Stimulated activated CD4-positive, alpha-beta T cell treated with anti-CD3 and anti-CD28 coated beads, Interleukin-12 subunit alpha, Interleukin-12 subunit beta, amount 100 ng/mL, for 4 hours (primary cell): ENCODE measurements at regions not wholly inside any gene's neighbourhood (a gene's known extent, or its start where the extent isn't known, plus 50 kb on each side); places are given as distances from the start of the nearest gene placed in this dataset.
"Not testable (repeated sequence)": the region's sequence is repeated elsewhere in the genome, so short reads cannot be mapped to it uniquely, and the experiment has no call there.

Experiments
- DNase-seq: peaks from one replicate; pipeline ENCODE4 v3.0.0-alpha.2; 2020

DNA sequence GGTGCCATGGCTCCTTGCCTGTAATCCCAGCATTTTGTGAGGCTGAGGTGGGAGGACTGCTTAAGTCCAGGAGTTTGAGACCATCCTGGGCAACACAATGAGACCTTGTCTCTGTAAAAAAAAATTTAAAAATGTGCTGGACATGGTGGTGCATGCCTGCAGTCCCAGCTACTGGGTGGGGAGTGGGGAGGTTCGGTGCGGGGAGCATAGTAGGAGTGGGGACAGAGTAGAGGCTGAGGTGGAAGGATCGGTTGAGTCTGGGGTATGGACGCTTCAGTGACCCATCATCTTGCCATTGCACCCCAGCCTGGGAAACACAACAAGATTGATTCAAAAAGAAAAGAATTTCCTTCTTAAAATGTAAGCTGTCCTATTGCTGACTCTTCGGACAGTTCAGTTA lies 1490.0 kb upstream of the GBE1 start:
- no peak for DNase-seq

DNA sequence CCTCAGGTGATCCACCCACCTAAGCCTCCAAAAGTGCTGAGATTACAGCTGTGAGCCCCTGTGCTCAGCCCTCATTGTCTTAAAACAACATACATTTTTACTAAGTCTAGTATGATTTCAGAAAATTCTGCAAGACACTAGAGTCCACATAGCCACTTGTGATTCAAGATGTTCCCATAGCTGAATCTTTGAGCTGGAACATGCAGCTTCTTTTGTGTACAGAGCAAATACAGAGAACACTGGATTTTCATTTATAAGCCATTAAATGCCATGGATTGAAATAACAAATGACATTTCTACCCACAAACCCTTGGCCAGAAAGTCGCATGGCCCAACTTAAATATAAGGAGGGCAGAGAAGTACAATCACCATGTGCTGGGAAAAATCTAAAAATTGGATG lies 1489.2 kb upstream of the GBE1 start:
- DNase-seq, result no peak

DNA sequence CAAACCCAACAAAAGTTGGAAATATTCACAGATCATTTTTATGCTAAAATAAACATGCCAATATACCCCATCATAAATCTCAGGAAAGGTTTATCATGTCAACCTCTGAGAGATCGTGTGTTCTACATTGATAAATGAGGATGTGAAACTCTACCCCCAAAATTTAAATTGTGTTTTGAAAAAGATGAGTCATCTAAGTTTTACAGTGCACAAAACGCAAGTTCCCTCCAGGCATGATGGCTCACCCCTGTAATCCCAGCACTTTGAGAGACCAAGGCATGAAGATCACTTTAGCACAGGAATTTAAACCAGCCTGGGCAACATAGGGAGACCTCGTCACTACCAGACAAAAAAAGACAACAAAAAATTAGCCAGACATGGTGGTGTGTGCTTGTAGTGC lies 1487.0 kb upstream of the GBE1 start:
- no peak for DNase-seq

DNA sequence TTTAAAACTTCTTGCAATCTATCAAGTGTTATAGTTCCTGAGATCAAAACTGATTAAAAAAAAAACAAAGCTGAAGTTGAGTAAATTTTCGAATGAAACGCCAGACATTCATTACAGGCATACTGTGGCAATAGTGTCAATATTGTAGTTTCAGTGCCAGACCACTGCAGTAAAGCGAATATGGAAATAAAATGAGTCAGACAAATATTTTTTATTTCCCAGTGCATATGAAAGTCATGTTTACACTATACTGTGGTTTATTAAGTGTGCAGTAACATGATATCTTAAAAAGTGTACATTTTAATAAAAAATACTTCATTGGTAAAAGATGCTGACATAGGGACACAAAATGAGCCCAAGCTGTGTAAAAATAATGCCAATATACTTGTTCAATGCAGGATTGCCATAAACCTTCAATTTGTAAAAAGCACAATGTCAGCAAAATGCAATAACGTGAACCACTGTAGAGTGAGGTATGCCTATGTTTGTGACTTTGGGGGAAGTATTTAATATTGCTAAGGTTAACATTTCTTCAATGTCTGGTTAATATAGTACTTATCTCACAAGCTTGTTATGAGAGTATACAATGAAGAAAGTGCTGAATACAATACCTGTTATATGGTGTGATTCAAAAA lies 1473.9 kb upstream of the GBE1 start:
- DNase-seq, result no peak

DNA sequence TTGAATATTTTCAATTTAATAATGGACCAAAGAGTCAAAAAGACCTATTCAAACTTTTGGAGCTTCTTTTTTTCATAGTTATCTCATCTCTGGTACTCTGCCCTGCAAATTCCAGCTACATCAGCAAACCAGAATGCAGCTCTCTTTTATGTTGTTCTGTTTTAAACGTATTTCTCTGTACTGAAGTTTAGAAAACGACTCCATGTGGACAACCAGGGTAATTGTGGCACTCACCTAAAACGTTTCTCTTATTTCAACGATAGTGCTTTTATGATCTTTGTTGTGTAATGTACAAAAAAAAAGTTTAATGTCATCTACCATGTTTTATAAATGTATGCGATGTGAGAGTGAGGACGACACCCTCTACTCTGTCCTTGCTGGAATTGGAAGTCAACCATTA lies 1472.3 kb upstream of the GBE1 start:
- DNase-seq, result no peak

DNA sequence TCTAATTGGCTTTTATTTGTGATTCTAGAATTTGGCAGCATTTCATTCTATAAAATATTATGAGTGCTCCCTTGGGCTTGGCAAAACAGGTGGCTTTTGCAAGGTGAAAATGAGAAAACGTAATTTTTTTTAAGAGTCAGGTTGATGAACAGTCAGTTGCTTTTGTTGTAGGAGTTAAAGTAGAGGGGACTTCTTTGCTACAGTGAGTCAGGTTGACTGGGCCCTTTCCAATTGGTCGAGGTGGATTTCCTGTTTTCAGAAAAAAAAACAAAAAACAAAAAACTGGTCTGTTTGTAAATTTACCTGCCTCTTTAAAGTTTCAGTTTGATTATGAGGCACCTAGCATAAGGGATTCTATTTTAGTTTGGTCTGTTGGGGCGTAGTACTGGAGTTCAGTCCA lies 1469.4 kb upstream of the GBE1 start:
- no peak for DNase-seq

DNA sequence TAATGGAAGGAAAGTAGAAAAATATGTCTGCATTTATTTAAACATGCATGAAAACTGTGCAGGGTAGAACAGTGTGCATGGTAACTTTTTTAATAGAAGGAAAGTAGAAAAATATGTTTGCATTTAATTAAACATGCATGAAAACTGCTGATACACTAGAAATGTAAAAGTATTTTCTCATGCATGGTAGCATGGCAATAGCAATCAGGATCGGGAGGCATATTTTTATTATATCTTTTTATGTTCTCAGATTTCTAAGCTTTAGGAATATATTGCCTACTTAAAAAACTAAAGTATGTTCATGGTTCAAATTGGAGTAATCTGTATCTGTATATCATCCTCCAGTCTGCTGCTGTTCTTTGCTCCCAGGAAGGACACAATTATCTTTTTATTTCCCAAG lies 1468.9 kb upstream of the GBE1 start:
- DNase-seq, result no peak

DNA sequence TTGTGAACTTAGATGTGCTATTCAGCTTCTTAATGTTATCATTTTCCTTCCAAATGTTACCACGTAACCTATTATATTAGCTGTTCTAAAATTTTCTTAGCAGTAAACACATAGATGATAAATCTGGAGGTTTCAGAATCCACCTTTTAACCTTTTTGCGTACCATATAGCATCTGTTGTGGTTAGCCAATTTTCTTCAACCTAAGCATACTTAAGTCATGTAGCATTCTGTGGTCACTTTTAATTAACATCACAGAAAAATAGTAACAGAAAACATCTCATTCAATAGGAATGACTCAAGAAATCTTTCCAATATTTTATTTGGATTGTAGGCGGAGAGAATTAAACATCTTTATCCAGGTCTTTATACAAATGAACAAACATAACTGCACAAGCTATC lies 1465.3 kb upstream of the GBE1 start:
- no peak for DNase-seq

DNA sequence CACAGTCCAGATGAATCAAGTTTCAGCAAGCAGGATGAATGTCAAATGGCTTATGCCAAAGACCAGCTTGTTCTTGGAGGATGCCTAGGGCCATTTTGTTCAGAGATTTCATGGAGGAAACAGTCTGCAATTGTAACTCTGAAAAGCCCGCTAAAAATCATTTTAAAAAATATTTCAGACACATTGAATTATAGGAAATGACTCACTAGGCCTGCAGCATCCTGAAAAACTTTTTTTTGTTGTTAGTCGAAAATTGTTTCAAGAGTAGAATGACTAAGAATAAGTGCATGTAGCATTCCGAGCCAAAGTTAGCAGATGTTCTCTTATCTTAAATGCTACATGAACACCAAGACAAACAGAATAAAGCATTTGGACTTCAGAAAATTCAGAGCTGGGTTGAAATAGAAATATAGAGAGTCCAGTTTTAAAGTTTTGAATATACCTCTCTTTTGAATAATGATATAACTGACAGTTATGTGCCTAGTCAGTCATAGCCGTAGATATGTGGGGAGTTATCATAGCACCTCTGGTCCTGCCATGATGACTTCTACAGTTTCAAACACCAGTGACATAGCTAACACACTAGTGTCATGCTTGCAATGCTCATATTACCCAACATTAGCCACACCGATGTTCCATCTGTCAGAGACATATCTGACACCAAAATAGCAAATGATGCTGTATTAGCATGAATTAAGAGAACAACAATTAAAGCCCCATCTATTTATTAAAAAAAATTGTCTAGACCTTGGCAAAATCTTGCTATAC lies 1462.8 kb upstream of the GBE1 start:
- no peak for DNase-seq

DNA sequence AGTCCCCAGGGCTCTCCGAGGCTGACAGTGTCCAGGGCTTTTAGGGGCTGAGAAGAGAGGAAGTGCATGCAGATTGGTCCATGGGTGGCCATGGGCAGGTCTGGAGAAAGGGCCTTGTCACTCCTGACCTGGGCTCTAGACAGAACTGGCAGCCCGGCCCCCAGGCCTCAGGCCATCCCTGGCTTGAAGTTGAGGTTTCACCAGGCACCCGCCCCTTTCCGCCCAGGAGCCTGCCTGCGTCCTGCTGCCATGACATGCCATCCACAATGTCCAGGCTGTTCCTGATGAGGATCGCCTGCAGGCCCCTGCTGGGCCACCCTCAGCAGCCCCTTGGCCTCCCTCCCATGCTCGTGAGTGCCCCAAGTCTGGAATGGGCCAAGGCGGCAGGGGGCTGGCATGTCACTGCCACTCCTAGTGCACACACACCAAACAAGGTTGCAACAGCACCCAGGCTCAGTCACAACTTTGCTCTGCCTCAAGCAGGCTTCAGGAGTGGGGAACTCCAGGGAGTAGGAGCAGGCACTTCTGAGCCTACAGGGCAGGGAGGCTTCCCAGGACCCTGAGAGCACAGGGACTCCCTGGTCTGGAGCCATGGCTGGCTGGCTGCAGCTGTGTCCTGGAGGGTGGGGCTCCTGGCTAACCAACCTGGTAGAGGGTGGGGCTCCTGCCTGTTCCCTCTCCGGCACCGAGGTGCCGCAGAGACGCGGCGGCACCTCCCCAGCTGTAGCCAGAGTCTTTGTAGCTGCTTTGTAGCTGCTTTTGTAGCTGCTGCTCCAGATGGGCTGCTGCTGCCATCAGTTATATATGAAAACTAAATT lies 1457.1 kb upstream of the GBE1 start:
- DNase-seq, result no peak

DNA sequence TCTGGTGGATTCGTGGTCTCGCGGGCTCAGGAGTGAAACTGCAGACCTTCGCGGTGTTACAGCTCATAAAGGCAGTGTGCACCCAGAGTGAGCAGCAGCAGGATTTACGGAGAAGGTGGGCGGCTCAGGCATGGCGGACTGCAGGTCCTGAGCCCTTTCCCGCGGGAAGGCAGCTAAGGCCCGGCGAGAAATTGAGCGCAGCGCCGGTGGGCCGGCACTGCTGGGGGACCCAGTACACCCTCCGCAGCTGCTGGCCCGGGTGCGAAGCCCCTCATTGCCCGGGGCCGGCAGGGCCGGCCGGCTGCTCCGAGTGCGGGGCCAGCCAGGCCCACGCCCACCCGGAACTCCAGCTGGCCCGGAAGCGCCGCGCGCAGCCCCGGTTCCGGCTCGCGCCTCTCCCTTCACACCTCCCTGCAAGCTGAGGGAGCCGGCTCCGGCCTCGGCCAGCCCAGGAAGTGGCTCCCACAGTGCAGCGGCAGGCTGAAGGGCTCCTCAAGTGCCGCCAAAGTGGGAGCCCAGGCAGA lies 1456.2 kb upstream of the GBE1 start:
- DNase-seq, result not testable (repeated sequence)

DNA sequence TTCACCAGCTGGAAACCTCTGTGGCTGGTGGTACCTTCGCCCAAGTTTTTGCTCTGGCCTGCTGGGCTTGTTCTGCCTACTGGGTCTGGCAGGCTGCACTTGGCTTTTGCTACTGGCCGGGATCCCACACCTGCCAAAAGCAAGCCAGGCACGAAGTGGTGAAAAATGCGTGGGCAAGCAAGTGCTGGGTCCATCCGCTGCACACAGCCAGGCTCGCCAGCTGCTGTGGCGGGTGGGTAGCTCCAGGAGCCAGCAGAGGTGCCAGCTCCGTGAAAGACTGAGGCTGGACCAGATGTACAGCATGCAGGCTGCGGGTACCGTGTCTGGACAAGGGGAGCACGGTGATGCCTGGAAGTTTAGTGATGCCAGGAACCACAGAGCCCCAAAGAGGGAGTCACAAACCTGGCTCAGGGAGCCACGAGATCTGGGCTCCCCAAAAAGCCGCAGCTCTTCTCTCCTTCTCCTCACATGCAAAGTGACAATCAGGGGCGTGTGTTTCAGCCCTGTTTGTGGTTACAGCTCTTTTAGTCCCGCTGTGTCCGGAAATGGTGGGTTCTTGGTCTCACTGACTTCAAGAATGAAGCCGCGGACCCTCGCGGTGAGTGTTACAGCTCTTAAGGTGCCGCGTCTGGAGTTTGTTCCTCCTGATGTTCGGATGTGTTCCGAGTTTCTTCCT lies 1455.6 kb upstream of the GBE1 start:
- no peak for DNase-seq

DNA sequence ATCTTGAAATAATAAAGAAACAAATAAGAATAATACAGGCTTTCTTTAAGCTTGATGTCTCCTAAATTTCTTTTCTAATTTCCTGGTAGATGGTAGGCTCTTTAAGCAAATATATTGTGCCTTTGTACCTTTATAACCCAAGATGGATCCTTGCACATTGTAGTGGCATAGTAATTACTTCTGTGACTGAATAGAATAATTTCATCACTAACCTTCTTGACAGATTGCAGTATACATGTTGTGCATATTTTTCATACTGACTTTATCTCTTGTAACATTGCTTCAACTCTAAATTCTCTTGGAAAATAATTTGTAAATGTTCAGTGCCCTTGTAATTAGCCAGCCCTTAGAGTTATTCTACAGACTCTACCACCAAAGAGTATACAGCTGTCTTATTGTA lies 1433.8 kb upstream of the GBE1 start:
- DNase-seq, result no peak

DNA sequence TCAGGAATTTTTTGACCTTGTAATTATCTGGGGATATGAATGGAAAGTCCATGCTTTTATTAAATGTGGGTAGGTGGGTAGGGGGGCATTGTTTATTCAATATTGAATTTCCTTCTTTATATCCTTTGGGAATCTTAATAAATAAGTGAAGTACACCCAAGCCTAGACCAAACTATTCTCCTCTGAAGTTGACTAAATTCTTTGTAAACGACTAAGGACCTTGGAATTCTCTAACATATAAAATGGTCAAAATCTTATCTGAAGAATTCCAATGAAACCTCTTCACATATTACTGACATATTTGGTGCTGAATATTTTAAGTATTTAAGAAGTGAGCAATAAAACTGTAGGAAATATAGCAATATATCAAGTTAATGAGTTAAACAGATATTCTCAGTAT lies 1432.1 kb upstream of the GBE1 start:
- DNase-seq, result no peak

DNA sequence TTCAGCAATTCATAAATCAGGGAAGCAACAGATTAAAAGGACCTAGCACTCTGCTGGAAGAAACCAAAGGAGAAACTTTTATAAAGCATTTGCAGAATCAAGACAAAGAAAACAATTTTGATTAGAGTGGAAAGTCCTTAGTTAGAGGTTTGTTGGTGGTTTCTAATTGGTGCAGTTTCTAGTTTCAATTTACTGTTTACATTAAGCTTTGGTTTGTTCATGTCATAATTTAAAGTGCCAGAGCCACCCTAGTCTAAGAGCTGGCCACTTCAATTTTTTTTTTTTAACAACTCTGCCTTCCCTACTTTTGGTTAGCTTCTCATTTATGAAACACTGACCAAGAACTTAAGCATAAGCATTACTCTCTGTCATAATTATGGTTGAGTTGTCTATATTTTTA lies 1428.2 kb upstream of the GBE1 start:
- no peak for DNase-seq

DNA sequence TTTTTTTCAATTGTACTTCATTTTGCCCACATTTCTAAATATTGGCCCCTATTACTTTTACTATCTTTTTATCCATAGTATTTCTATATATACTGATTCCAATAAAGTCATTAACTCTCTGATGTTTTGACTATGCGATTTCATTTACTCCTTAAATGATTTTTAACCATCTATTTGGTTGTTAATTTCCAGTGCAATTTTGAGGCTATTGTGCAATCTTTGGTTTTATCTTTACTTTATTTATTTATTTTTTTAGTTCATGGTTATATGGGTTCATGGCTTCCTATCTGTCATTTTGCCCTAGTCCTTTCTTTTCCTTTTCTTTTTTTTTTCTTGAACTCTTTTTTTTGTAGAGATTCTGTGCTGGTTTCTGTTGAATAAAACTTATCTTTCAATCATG lies 1408.0 kb upstream of the GBE1 start:
- no peak for DNase-seq

DNA sequence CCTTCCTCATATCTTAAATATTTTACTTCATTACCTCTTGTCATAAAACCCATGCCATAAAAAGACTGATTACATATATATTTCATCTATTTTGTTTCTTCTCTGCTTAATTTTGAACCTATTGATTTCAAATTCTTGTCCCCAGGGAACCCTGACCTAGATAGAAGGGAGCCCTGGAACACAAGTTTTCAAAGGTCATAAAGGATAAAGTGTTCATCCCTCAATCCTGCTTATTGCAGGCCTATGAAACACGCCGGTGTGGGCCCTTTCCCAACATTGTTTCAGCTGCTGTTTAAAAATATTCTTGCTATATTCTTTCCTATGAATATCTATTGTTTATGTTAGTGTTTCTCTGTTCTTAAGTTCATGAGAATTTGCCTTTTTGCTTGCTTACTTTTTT lies 1389.5 kb upstream of the GBE1 start:
- DNase-seq, result no peak

DNA sequence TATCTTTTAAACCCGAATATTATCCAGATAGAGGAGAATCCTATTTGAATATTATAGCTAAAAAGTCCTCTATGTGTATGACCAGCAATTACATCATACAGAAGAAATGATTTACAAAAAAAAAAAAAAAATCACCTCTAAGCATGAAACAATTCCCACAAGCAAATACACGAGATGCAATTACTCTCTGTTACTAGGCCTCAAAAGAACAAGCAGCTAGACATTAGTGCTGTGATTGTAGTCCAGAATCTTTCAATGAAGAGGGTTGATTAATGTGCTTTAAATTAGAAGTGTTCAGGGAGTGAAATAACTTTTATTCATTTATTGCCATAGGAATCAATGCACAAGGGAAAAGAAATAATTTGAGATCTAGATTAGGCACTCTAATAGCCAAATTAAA lies 1379.5 kb upstream of the GBE1 start:
- no peak for DNase-seq

DNA sequence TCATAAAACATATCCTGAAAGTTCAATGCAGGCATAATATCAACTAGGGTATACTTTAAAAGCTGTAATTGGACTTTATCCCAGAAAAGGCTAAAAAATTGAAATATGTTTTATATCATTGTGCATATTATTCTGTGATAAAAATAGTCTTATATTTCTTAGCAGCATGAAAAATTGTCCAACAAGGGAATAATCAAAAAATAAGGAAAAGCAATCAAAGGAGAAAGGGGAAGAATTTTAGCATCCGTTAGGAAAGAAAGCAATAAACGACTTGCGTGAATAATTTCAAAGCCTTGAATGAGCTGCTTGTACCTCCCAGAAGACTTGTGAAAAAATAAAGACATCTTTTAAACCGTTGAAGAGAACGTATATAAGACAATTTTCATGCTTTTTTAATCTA lies 1369.8 kb upstream of the GBE1 start:
- no peak for DNase-seq

DNA sequence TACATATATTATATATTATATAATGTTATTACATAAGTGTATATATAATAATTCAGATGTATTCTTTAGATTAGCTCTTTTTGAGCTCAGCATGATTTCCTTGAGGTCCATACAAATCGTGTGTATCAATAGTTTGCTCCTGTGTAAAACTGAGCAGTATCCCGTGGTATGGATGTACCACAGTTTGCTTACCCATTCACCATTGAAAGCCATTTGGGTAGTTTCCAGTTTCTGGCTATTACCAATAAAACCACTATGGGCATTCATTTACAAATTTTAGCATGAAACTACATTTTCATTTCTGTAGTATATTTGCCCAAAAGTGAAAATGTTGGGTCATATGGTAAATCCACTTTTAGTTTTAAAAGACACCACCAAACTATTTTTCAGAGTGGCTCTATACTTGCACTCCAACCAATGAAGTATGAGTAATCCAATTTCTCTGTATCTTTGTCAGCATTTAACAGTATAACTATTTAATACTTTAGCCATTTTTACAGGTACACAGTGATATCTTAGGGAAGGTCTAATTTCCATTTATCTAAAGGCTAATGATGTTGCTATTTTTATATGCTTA lies 1361.4 kb upstream of the GBE1 start:
- no peak for DNase-seq

DNA sequence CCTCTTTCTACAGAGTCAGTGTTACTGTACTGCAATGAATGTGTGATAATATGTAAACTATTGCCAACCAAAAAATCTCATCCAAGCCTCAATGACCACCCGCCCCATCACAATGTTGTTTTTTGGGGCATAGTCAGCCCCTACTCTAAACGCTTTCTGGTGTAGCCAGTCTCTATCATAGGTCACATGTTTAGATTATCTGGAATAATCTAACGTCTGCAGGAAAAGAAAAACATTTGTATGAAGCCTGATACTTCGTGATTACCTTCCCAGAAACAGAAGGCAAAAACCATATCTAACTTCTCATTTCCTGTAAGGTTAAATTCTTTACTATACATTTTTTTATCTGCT lies 1331.8 kb upstream of the GBE1 start:
- no peak for DNase-seq

DNA sequence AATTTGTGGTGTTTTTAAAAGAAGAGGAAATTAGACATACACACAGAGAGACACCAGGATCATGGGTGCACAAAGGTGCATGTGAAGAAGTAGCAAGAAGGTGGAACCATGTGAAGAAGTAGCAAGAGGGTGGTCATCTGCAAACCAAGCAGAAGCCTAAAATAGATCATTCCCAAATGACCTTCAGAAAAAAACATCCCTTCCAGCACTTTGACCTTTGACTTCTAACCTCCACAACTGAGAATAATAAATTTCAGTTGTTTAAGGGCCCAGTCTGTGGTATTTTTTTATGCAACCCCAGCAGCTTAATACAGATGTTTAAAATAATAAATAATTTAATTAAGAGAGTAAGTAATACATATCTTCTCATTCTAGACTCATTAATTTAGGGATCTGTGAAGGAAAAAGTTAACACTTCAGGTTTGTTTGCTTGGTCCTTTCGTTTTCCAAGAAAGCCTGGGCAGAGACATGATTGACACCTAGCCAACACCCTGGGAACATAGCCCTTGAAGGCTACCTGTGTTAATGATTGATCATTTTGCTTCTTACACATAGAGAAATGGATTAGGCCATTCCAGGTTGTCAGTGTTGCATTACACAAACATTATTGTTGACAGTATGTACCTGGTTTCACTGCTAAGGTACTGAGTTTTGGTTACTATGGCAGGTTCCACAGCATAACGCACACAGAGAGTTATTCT lies 1331.2 kb upstream of the GBE1 start:
- no peak for DNase-seq
